GM21723 (cell line): ENCODE measurements at regions not wholly inside any gene's neighbourhood (a gene's known extent, or its start where the extent isn't known, plus 50 kb on each side); places are given as distances from the start of the nearest gene placed in this dataset.
"Not testable (repeated sequence)": the region's sequence is repeated elsewhere in the genome, so short reads cannot be mapped to it uniquely, and the experiment has no call there.

ENCODE experiments used
- ATAC-seq: cut with Tn5 transposase; IDR thresholded peaks from one replicate; pipeline ENCODE4 v1.9.1; 2021; ENCODE audit warnings: mild to moderate bottlenecking, moderate library complexity; ENCODE audit not compliant: unreplicated experiment

DNA sequence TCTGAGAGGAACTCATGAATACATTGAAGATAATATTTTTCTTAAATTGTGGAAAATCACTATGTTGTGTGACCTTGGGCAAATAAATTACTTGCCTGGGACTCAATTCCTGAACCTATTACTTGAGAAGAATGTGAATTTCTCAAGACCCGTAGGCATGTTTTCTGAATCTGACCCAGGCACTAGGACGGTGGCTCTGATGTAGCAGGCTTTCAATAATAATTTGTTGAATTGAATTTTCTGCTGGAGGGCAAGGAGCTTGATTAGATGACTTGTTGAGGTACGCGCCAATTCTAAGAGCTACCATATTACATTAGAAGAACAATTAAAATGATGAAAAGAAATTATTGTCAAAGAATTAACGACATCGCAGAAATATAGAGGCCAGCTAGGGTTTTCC lies 150.2 kb upstream of the LRRC3B start:
- ATAC-seq: no peak

DNA sequence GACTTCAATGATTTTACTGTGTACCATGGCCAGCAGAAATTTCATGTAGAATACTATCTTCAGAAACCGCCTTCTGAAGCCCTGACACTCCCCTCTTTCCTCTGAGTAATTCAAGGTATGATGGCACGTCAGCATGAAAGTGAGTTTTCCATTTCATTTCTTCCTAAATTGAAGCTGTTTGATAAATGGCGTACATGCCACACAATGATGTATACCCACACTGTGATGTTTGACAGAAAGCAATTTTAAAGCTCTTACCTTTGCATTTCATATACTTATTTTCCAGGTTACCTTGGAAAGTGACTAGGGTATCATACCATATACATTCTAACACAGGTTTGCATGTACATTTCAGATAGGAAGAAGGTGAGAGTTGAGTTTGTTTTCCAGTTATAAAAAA lies 147.9 kb upstream of the LRRC3B start:
- no peak for ATAC-seq

DNA sequence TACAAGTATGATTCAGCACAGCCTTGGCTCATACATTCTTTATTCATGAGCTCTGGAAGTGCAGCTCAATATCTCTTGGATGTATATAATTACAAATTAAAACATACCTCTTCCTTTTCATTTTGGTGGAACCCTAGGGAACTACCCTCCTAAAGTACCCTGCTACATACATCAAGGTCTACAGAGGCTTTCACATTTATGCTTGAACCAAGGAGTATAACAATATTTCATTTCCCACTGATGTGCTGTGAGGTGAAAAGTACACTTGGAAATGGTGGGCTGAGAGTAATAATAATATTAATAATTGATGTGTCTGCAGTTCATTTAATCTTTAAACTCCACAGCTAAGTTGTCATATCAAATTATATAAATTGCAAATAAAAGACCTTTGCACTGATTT lies 142.2 kb upstream of the LRRC3B start:
- ATAC-seq: no peak

DNA sequence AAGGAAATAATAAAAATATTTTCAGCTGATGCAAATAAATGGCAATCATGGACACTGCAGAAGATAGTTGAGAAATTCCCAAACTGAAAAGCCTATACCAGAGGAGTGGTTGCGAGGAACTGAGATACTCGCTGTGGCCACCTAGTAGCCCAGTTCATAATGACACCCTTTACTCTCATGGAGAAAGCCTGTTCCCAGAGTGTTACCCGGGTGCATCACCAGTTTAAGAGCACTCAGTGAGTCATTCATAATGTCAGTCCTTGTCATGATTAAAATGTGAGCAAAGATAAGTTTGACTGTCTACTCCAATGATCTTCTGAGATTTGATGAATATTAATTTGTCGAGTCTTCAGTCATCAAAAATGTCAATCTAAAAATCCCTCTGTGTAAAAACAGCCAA lies 138.4 kb upstream of the LRRC3B start:
- no peak for ATAC-seq

DNA sequence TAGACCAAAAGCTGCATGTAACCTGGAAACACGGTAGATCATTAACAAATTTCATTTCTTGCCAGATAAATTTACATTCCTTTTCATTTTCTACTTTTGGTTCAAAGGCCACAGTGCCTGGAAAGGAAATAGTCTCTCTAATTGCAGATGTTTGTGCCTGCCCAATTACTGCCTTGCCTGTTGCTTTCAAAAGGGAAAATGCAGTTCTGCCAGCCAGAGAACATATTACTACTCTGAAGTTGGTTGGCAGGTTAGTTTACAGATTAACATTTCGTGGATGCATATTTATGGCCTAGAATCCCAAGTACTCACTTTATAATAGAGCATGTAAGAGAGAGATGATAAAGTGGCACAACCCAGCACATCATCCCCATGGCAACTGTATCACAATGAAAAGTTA lies 124.3 kb upstream of the LRRC3B start:
- no peak for ATAC-seq

DNA sequence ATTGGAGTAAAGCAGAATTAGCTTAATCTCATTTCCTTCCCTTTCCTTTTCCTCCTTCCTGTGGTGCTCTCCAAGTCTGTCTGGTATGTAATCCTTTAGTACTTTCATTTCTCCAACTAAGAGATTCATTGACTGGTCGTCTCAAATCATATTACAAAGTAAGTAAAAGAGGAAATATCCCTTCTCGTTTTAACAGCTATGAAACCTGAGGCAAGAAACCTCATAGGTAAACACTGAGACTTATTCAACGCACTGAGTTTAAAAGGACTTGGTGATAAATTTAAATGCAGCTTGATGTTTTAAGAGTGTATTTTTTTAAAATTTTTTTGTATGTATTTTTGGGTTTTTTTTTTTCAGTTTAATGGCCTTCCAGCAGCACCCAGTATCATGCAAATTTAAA lies 117.2 kb upstream of the LRRC3B start:
- no peak for ATAC-seq

DNA sequence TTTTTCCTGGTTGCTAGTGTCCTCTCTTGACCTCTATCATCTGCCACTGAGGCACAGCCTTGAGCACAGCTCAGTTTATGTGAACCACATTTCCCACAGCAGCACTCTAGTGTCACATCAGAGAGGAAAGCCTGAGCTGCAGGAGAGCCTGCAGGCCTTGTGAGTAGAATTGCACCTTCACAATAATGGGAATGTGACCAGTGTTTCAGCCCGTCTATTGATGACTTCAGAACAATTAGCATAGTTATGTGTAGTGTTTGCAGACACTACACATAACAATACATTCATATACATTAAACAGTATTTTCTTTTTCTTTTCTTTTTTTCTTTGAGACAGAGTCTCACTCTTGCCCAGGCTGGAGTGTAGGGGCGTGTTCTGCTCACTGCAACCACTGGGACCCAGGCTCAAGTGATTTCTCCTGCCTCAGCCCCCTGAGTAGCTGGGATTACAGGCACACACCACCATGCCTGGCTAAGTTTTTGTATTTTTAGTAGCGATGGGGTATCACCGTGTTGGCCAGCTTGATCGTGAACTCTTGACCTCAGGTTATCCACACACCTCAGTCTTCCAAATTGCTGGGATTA lies 108.0 kb upstream of the LRRC3B start:
- not testable (repeated sequence) for ATAC-seq

DNA sequence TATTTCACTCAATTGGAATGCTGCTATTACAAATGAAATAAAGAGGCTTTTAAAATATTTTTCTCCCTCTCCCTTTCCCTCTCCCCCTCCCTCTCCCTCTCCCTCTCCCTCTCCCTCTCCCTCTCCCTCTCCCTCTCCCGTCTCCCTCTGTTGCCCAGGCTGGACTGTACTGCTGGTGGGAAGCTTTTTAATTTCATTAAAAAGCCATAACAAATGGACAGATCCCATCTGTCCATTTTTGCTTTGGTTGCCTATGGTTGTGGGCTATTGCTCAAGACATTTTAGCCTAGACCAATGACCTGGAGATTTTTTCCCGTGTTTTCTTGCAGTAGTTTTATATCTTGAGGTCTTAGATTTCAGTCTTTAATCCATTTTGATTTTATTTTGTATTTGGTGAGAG lies 107.2 kb upstream of the LRRC3B start:
- no peak for ATAC-seq

DNA sequence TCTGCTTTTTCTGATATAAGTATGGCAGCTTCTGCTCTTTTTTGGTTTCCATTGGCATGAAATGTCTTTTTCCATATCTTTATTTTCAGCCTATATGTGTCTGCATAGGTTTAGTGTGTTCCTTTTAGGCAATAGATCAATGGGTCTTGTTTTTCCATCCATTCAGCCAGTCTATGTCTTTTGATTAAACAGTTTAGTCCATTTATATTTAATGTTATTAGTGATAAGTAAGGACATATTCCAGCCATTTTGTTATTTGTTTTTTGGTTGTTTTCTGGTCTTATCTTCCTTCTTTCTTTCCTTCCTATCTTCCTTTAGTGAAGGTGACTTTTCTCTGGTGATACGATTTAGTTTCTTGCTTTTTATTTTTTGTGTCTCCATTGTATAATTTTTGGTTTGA lies 101.3 kb upstream of the LRRC3B start:
- ATAC-seq: no peak

DNA sequence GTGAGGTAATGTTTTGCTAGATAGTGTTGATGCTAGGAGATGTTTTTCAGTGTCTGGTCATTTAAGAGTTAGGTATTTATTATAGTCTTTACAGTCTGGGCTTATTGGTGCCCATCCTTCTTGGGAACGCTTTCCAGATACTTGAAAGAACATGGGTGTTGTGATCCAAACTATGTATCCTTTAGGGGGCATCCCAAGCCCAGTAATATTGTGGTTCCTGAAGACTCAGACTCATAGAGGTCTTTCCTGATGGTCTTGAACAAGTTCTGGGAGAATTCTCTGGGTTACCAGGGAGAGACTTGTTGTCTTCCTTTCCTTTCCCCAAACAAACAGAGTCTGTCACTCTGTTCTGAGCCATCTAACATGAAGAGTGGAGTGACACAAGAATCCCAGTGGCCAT lies 99.7 kb upstream of the LRRC3B start:
- ATAC-seq: no peak

DNA sequence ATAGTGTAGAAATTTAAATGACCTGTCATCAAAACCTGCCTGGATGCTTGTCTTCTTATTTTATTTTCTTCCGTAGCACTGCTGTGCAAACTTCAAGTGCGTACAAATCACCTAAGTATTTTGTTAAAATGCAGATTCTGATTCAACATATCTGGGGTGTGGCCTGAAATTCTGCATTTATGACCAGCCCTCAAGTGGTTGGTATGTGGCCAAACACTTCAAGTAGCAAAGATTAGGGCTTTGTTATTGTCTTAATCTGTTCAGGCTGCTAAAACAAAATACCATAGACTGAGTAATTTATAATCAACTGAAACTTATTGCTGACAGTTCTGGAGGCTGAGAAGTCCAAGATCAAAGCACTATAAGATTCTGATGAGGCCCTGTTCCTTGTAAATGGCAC lies 97.6 kb upstream of the LRRC3B start:
- no peak for ATAC-seq

DNA sequence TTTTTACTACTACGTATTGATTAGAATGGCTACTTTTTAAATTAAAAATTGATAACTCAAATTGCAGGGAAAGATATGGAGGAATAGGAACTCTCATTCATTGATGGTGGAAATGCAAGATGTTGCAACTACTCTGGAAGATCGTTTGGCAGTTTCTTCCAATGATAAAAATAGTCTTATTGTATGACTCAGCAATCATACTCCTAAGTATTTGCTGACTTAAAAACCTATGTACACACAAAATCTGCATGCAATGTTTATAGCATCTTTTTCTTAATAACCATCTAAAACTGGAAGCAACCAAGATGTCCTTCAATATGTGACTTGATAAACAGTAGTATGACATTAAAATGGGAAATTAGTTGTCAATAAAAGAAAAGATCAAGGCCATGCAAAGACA lies 87.4 kb upstream of the LRRC3B start:
- ATAC-seq: no peak

DNA sequence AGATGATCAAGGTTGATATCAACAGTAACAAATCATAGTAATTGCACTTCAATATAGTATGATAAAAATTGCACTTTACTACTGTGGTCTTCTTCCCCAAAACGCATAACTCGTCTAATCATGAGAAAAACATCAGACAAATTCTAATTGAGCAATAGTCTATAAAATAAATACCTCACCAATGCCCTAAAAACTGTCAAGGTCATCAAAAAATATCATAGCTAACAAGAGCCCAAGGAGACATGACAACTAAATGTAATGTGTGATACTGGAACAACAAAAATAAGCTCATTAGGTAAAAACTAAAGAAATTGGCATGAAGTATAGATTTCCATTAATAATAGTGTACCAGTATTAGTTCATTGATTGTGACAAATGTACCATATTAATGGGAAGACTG lies 85.6 kb upstream of the LRRC3B start:
- ATAC-seq: no peak

DNA sequence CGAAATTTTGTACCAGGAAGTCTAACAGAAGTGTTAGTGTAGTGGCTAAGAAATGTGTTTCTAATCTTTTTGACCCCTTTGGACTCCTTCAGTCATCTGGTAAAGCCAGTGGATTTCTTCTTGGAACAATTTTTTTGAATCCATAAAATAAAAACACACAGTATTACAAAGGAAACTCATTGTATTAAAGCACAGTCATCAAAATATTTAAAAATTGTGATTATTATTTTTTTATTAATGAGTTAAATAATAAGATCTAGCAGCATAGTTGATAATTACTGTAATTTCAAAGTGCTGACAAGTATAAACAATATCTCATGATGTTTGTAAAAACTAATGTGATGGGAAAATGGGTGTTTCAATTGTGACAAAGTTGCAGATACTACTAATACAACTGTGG lies 72.2 kb upstream of the LRRC3B start:
- no peak for ATAC-seq

DNA sequence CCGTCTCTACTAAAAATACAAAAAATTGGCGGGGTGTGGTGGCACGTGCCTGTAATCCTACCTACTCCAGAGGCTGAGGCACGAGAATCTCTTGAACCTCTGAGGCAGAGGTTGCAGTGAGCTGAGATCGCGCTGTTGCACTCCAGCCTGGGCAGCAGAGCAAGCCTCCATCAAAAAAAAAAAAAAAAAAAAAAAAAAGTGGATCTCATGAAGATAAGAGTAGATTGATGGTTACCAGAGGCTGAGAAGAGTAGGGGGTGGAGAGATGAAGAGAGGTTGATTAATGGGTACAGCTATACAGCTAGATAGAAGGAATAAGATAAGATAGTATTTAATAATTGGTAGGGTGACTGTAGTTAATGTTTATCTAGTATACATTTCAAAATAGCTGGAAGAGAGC lies 65.9 kb upstream of the LRRC3B start:
- ATAC-seq: no peak

DNA sequence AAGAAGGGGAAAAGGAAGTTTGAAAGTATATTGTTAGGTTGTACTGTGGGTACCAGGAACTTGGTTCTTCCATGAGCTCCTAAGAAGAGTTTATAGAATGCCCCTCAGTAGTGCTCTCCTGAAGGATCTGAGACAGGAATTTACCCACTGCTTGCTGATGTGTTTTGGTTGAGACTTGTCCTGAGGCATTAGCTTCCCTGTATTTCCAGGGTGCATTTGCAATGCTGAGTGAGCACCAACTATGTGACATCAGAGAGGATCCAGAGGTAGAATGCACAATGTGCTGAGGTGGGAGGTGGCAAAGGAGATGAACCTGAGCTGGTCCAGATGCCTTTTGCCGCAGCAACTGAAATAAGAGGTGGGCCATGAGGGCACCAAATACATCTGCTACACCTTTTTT lies 64.3 kb upstream of the LRRC3B start:
- ATAC-seq: no peak

DNA sequence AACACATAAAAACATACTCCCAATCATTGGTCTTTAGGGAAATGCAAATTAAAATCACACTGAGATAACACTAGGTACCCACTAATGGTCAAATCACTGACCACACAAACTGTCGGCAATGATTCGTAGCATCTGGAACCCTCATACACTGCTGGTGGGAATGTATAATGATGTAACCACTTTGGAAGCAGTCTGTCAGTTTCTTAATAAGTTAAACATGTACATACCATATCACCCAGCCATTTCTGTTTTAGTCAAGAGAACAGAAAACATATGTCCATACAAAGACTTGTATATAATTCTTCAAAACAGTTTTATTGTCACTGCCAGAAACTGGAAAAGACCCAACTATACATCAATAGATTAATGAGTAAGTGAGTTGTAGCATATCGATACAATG lies 63.3 kb upstream of the LRRC3B start:
- no peak for ATAC-seq

DNA sequence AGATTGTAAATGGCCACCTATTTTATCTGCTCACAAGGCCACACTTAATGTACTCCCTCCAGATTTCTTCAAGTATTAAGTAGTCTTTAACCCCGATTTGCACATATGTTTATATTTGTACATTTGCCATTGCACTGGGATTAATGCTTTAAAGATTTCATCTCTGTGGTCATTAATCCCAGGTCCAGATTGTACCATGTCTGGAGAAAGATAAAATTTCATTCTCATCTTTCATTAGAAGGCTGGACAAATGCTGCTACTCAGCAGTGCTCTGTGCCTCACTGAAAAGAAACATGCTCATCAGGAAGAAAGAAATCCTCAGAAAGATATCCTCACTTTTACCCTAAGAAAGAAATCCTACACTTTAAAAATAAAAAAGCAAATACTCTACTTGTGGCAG lies 62.5 kb upstream of the LRRC3B start:
- ATAC-seq: no peak

DNA sequence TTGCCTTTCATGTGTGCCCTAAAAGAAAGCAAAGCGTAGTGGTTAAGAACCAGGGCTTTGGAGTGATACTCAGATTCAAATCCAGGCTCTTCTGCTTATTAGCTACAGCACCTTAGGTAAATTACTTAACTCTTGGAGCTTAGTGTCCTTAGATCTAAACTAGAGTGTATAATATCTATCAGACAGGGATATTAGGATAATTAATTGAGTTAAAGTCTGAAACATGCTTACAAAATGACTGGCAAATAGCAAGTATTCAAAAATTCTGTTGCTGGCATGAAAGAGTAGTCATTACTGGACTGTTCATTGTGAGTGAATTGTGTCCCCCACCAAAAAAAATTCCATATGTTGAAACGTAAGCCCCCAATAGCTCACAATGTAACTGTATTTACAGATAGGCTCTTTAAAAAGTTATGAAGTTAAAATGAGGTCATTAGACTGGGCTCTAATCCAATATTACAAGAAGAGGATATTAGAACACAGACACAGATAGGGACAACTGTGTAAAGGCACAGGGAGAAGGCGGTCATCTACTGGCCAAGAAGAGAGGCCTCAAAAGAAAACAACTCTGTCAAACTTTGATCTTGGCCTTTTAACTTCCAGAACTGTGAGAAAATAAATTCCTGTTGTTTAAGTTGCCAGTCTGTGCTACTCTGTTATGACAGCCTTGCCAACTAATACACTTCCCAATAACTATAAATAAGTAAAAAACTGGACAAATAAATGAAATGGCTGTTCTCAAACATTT lies 60.4 kb upstream of the LRRC3B start:
- no peak for ATAC-seq
